ENCODE measurements at regions not wholly inside any gene's neighbourhood (a gene's known extent, or its start where the extent isn't known, plus 50 kb on each side); places are given as distances from the start of the nearest gene placed in this dataset.

DNA sequence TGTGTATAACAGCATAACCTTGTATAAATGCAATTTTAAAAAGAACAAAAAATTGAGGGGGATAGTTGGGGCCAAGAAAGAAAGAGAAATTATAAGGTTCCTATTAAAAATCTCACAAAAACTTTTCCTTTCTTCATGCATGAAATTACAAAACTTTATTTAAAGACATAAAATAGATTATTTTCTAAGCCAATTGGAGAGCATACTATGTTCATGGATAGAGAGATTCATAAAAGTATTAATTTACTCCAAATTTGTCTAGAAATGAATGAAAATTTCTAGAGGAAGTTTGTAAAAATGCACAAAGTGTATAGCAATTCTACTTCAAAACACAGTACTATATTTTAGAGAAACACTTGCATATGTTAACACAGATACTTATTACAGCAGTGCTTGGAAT is 200.4 kb downstream of the PCSK1 start:
- no peak for DNase-seq
- Histone ChIP-seq H3K27ac (ENCODE audit: low read depth, low read length) (no peak overlapping the region), H3K4me3 (ENCODE audit: low read length) (no peak overlapping the region), H3K27me3 (ENCODE audit: control insufficient read depth, insufficient read depth, low read length, poor library complexity, severe bottlenecking) (no peaks in the 10 kb centered on the region), H3K4me1 (ENCODE audit: control insufficient read depth, insufficient read depth, low read length) (no peaks in the 10 kb centered on the region), H3K36me3 (ENCODE audit: control insufficient read depth, insufficient read depth, low read length) (no peaks in the 10 kb centered on the region), H3K9ac (ENCODE audit: extremely low read depth, low read length, poor library complexity, severe bottlenecking) (no peak overlapping the region), H3K9me3 (ENCODE audit: control insufficient read depth, low read length) (peaks cover 5% of the 10 kb centered on the region)
- H3K27ac Mint-ChIP-seq = no peak overlapping the region
- no peaks in the 10 kb centered on the region for H3K27me3 Mint-ChIP-seq (ENCODE audit: insufficient read depth)
- TF ChIP-seq, protein P1, sequence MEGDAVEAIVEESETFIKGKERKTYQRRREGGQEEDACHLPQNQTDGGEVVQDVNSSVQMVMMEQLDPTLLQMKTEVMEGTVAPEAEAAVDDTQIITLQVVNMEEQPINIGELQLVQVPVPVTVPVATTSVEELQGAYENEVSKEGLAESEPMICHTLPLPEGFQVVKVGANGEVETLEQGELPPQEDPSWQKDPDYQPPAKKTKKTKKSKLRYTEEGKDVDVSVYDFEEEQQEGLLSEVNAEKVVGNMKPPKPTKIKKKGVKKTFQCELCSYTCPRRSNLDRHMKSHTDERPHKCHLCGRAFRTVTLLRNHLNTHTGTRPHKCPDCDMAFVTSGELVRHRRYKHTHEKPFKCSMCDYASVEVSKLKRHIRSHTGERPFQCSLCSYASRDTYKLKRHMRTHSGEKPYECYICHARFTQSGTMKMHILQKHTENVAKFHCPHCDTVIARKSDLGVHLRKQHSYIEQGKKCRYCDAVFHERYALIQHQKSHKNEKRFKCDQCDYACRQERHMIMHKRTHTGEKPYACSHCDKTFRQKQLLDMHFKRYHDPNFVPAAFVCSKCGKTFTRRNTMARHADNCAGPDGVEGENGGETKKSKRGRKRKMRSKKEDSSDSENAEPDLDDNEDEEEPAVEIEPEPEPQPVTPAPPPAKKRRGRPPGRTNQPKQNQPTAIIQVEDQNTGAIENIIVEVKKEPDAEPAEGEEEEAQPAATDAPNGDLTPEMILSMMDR (conservative IDR thresholded peaks at IDR 0.05) = no peak
- no peaks in the 10 kb centered on the region for H3K36me3 Mint-ChIP-seq (ENCODE audit: low read depth)
- no peaks in the 10 kb centered on the region for H3K9me3 Mint-ChIP-seq
- H3K4me3 Mint-ChIP-seq = no peak overlapping the region
- H3K4me1 Mint-ChIP-seq = no peaks in the 10 kb centered on the region

DNA sequence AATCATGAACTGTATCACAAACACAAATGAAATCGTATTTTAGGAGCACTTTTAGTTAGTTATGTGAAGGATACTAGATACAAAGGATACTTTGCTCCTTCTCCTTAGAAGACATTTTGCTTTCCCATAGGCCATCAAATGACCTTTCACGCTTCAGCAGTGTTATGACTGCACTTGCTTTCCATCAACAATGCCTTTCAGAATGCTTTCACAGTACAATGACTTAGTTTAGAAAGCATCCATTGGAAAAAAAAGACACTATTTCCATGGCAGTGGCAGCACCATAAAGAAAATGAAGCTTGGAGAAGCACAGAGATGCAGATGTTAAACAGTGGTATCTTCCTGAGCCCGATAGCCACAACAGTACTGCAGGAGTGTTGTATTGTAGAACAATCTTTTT is 203.9 kb downstream of the PCSK1 start:
- Mint-ChIP-seq H3K9me3 (no peaks in the 10 kb centered on the region), H3K27ac (no peak overlapping the region), H3K4me1 (no peaks in the 10 kb centered on the region), H3K36me3 (ENCODE audit: low read depth) (no peaks in the 10 kb centered on the region), H3K4me3 (no peak overlapping the region), H3K27me3 (ENCODE audit: insufficient read depth) (no peaks in the 10 kb centered on the region)
- no peak overlapping the region for H3K9ac ChIP-seq (ENCODE audit: extremely low read depth, low read length, poor library complexity, severe bottlenecking)
- H3K27me3 ChIP-seq (ENCODE audit: control insufficient read depth, insufficient read depth, low read length, poor library complexity, severe bottlenecking) = no peaks in the 10 kb centered on the region
- no peak for DNase-seq
- H3K4me3 ChIP-seq (ENCODE audit: low read length) = no peak overlapping the region
- no peaks in the 10 kb centered on the region for H3K36me3 ChIP-seq (ENCODE audit: control insufficient read depth, insufficient read depth, low read length)
- TF ChIP-seq, protein P1 (conservative IDR thresholded peaks at IDR 0.05) = no peak
- H3K27ac ChIP-seq (ENCODE audit: low read depth, low read length) = no peak overlapping the region
- peaks cover 5% of the 10 kb centered on the region for H3K9me3 ChIP-seq (ENCODE audit: control insufficient read depth, low read length)
- 87 to 89% methylated on average over 2 to 3 of the region's 3 CpGs for WGBS, 2 experiments (ENCODE audit: insufficient coverage in 1 of 2, insufficient read length in 1 of 2)
- H3K4me1 ChIP-seq (ENCODE audit: control insufficient read depth, insufficient read depth, low read length) = no peaks in the 10 kb centered on the region

DNA sequence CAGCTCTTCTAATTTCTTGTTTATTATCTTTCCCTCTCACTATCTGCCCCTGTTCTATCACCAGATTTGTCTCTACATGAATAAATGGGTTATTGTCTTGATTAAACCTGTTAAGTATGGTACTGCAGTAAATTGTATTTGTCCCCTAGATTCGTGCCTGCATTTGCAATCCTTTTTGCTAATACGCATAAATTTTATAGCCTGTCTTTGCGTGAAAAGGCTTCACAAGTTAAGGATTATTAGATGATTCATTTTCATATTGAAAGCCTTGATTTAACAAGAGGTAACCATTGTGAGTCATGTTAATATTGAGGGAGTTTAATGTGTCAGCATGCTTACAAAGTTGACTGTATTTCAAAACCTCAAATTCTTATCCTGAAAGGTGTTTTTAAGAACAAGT is 204.6 kb downstream of the PCSK1 start:
- Histone ChIP-seq H3K9ac (ENCODE audit: extremely low read depth, low read length, poor library complexity, severe bottlenecking) (no peak overlapping the region), H3K4me1 (ENCODE audit: control insufficient read depth, insufficient read depth, low read length) (no peaks in the 10 kb centered on the region), H3K27me3 (ENCODE audit: control insufficient read depth, insufficient read depth, low read length, poor library complexity, severe bottlenecking) (no peaks in the 10 kb centered on the region), H3K36me3 (ENCODE audit: control insufficient read depth, insufficient read depth, low read length) (no peaks in the 10 kb centered on the region), H3K4me3 (ENCODE audit: low read length) (no peak overlapping the region), H3K27ac (ENCODE audit: low read depth, low read length) (no peak overlapping the region), H3K9me3 (ENCODE audit: control insufficient read depth, low read length) (peaks cover 5% of the 10 kb centered on the region)
- Mint-ChIP-seq H3K27me3 (ENCODE audit: insufficient read depth) (no peaks in the 10 kb centered on the region), H3K4me1 (no peaks in the 10 kb centered on the region), H3K36me3 (ENCODE audit: low read depth) (no peaks in the 10 kb centered on the region), H3K9me3 (no peaks in the 10 kb centered on the region), H3K4me3 (no peak overlapping the region), H3K27ac (no peak overlapping the region)
- WGBS, 2 experiments (ENCODE audit: insufficient coverage in 1 of 2, insufficient read length in 1 of 2) = 94 to 100% methylated on average over 3 of the region's 3 CpGs
- TF ChIP-seq, protein P1 (conservative IDR thresholded peaks at IDR 0.05) = no peak
- DNase-seq = no peak
